HG02840 (cell line): ENCODE measurements at regions not wholly inside any gene's neighbourhood (a gene's known extent, or its start where the extent isn't known, plus 50 kb on each side); places are given as distances from the start of the nearest gene placed in this dataset.

Experiments used
- ATAC-seq: cut with Tn5 transposase; IDR thresholded peaks from one replicate; pipeline ENCODE4 v1.9.1; 2021; ENCODE audit warnings: mild to moderate bottlenecking, moderate library complexity, moderate number of reproducible peaks; ENCODE audit not compliant: unreplicated experiment, low FRiP score

- no peak for ATAC-seq
These were observed 123.5 kb downstream of the MBD2 start for GRCh38 chr18:54100920-54101470.

GRCh38 chr18:54100466-54100865, 124.0 kb downstream of the MBD2 start:
- ATAC-seq: no peak

- no peak for ATAC-seq
These were observed 130.0 kb downstream of the MBD2 start for GRCh38 chr18:54094474-54094873.

GRCh38 chr18:54090856-54091255, 133.6 kb downstream of the MBD2 start:
- ATAC-seq: no peak

GRCh38 chr18:54089749-54090459, 134.6 kb downstream of the MBD2 start:
- no peak for ATAC-seq

GRCh38 chr18:54086863-54087262, 137.6 kb downstream of the MBD2 start:
- no peak for ATAC-seq

- ATAC-seq: no peak
These were observed 138.2 kb downstream of the MBD2 start for GRCh38 chr18:54086046-54086802.

GRCh38 chr18:54080858-54081257, 143.6 kb downstream of the MBD2 start:
- ATAC-seq: no peak

GRCh38 chr18:54076166-54076565, 148.3 kb downstream of the MBD2 start:
- ATAC-seq: no peak

- ATAC-seq: no peak
These were observed 148.8 kb downstream of the MBD2 start for GRCh38 chr18:54075689-54076088.

GRCh38 chr18:54069729-54070128, 154.7 kb downstream of the MBD2 start:
- no peak for ATAC-seq

- no peak for ATAC-seq
These were observed 164.0 kb downstream of the MBD2 start for GRCh38 chr18:54060343-54061005.

- no peak for ATAC-seq
These were observed 171.6 kb downstream of the MBD2 start for GRCh38 chr18:54052732-54053429.

GRCh38 chr18:54052259-54052658, 172.2 kb downstream of the MBD2 start:
- ATAC-seq: no peak

GRCh38 chr18:54043484-54044251, 180.8 kb downstream of the MBD2 start:
- ATAC-seq: no peak

- ATAC-seq: no peak
These were observed 188.5 kb downstream of the MBD2 start for GRCh38 chr18:54035927-54036326.

- ATAC-seq: no peak
These were observed 191.4 kb downstream of the MBD2 start for GRCh38 chr18:54033052-54033451.

- no peak for ATAC-seq
These were observed 192.1 kb downstream of the MBD2 start for GRCh38 chr18:54032412-54032811.

- ATAC-seq: no peak
These were observed 193.2 kb downstream of the MBD2 start for GRCh38 chr18:54031243-54031642.

- no peak for ATAC-seq
These were observed 194.0 kb downstream of the MBD2 start for GRCh38 chr18:54030434-54030833.
